Endothelial cell of umbilical vein (primary cell): ENCODE measurements at regions not wholly inside any gene's neighbourhood (a gene's known extent, or its start where the extent isn't known, plus 50 kb on each side); places are given as distances from the start of the nearest gene placed in this dataset.

Experiments used
- BruUV-seq: library from RNA; stranded (reverse); fragments of 400-500 nt; replicated peaks from 2 replicates; lab custom pipeline; 2021; lab: Mats Ljungman, UMichigan
- CTCF ChIA-PET: fragments of 300-600, 350-600 bp; sonication (Branson Sonifier 250); formaldehyde crosslinking; loops from one replicate; lab custom pipeline; 2021; ENCODE audit warnings: antibody characterized with exemption, inconsistent platforms; lab: Charles Lee
- POLR2A ChIA-PET: fragments of 300-600, 350-600 bp; sonication (Branson Sonifier 250); formaldehyde crosslinking; loops from one replicate; lab custom pipeline; 2021; ENCODE audit warnings: antibody characterized with exemption, inconsistent platforms; lab: Charles Lee
- DNase-seq: peaks from one replicate; pipeline ENCODE4 v3.0.0-alpha.2; 2011; ENCODE audit warnings: low read depth, low spot score
- FAIRE-seq: peaks from 2 replicates; lab custom pipeline; 2011; peaks lifted over from hg19 to GRCh38; lab: Jason Lieb, UNC
- H2AFZ ChIP-seq: 2 replicates; pipeline ENCODE4 v1.6.0; 2012; ENCODE audit warnings: low read depth, low read length, control low read depth, inconsistent platforms
- H3K27ac ChIP-seq: 2 replicates; pipeline ENCODE4 v1.5.1; 2011; ENCODE audit warnings: low read depth, mild to moderate bottlenecking, control low read depth, low read length, moderate library complexity; ENCODE audit not compliant: insufficient read depth
- H3K27me3 ChIP-seq, 2 experiments: 2 replicates each; pipeline versions ENCODE4 v1.6.0 to v1.6.1; 2011; ENCODE audit warnings: low read length in 2 of 2, mixed read lengths in 1 of 2; ENCODE audit not compliant: control insufficient read depth in 2 of 2, insufficient read depth in 2 of 2
- H3K36me3 ChIP-seq, 2 experiments: 2 replicates in 1 of 2; 3 replicates in 1 of 2; pipeline ENCODE4 v1.5.1; 2011; ENCODE audit warnings: low read length in 2 of 2, mild to moderate bottlenecking in 1 of 2, moderate library complexity in 1 of 2; ENCODE audit not compliant: control insufficient read depth in 2 of 2, insufficient read depth in 2 of 2; ENCODE audit errors: extremely low read depth in 1 of 2
- H3K4me1 ChIP-seq: 3 replicates; pipeline ENCODE4 v1.5.1; 2011; ENCODE audit warnings: mild to moderate bottlenecking, low read length; ENCODE audit not compliant: control insufficient read depth, insufficient read depth; ENCODE audit errors: extremely low read depth
- H3K4me2 ChIP-seq: 2 replicates; pipeline ENCODE4 v1.6.1; 2011; ENCODE audit warnings: low read length, control low read depth, mixed read lengths; ENCODE audit not compliant: insufficient read depth
- H3K4me3 ChIP-seq, 3 experiments: fragments of 200-600 bp in 1 of 3; sonication (generic), shearing (Covaris generic) in 1 of 3; replicated peaks in 1 of 3; 2 replicates each; pipeline ENCODE4 v1.5.1; 2011 to 2016; ENCODE audit warnings: control low read depth in 3 of 3, low read length in 3 of 3, mild to moderate bottlenecking in 2 of 3, inconsistent platforms in 1 of 3, low read depth in 1 of 3, moderate library complexity in 1 of 3; ENCODE audit not compliant: insufficient read depth in 1 of 3
- H3K79me2 ChIP-seq: 2 replicates; pipeline ENCODE4 v1.6.0; 2012; ENCODE audit warnings: low read length, inconsistent platforms; ENCODE audit not compliant: control insufficient read depth, insufficient read depth
- H3K9ac ChIP-seq: replicated peaks from 2 replicates; pipeline ENCODE3; 2011; ENCODE audit warnings: low read length, control low read depth; ENCODE audit not compliant: insufficient read depth; ENCODE audit errors: extremely low read depth
- H3K9me1 ChIP-seq: replicated peaks from 3 replicates; pipeline ENCODE4 v1.6.0; 2011; ENCODE audit warnings: mild to moderate bottlenecking, low read length; ENCODE audit not compliant: control insufficient read depth, insufficient read depth; ENCODE audit errors: extremely low read depth
- H3K9me3 ChIP-seq: replicated peaks from 2 replicates; pipeline ENCODE4 v1.5.1; 2012; ENCODE audit warnings: low read length, inconsistent platforms; ENCODE audit not compliant: control insufficient read depth, insufficient read depth
- H4K20me1 ChIP-seq: replicated peaks from 2 replicates; pipeline ENCODE3; 2011; ENCODE audit warnings: mild to moderate bottlenecking, low read length; ENCODE audit not compliant: control insufficient read depth, insufficient read depth; ENCODE audit errors: extremely low read depth
- CTCF ChIP-seq, 2 donors: IDR thresholded peaks; 1 replicate in 1 of 2; 2 replicates in 1 of 2; pipeline ENCODE4 v1.5.1; 2011; ENCODE audit warnings: low read length in 2 of 2, mild to moderate bottlenecking in 2 of 2, moderate library complexity in 2 of 2, control low read depth in 1 of 2, inconsistent platforms in 1 of 2, low read depth in 1 of 2; ENCODE audit not compliant: insufficient read depth in 1 of 2; ENCODE audit errors: extremely low read depth in 1 of 2
- EZH2 ChIP-seq: IDR thresholded peaks from 2 replicates; pipeline ENCODE4 v1.6.1; 2012; ENCODE audit warnings: borderline replicate concordance, low read depth, mild to moderate bottlenecking, moderate library complexity, low read length, inconsistent platforms; ENCODE audit not compliant: severe bottlenecking
- FOS ChIP-seq: IDR thresholded peaks from 2 replicates; pipeline ENCODE4 v1.6.1; 2011; ENCODE audit warnings: mild to moderate bottlenecking, low read length, moderate library complexity, borderline replicate concordance; ENCODE audit not compliant: insufficient read depth
- GATA2 ChIP-seq: IDR thresholded peaks from 2 replicates; pipeline ENCODE4 v1.7.0; 2011; ENCODE audit warnings: low read depth, mild to moderate bottlenecking, moderate library complexity, mixed read lengths, low read length; ENCODE audit not compliant: insufficient read length, insufficient read depth
- JUN ChIP-seq: IDR thresholded peaks from 2 replicates; pipeline ENCODE4 v1.6.1; 2011; ENCODE audit warnings: borderline replicate concordance, low read depth; ENCODE audit not compliant: insufficient read length, insufficient read depth
- MAX ChIP-seq: IDR thresholded peaks from 2 replicates; pipeline ENCODE4 v1.6.1; 2011; ENCODE audit not compliant: insufficient read depth, insufficient read length
- MYC ChIP-seq: IDR thresholded peaks from one replicate; pipeline ENCODE4 v1.6.1; 2011; ENCODE audit warnings: mild to moderate bottlenecking, low read depth, low read length
- POLR2A ChIP-seq: IDR thresholded peaks from 2 replicates; pipeline ENCODE4 v1.6.1; 2012; ENCODE audit warnings: low read depth, mild to moderate bottlenecking, control low read depth, low read length
- POLR2AphosphoS5 ChIP-seq: IDR thresholded peaks from 2 replicates; pipeline ENCODE4 v1.6.1; 2012; ENCODE audit warnings: low read depth, mild to moderate bottlenecking, control low read depth, low read length, moderate library complexity; ENCODE audit not compliant: insufficient read depth
- dilution Hi-C: fragments of 300-500 bp; cut with MboI; formaldehyde crosslinking; loops from one replicate; pipeline ENCODE4 v1.15.0; 2019; ENCODE audit warnings: low sequenced_read_pairs; ENCODE audit not compliant: extremely low pct_ligation_motif_present
- intact Hi-C: fragments of 100-400 bp; cut with micrococcal nuclease; formaldehyde crosslinking; loops from one replicate; pipeline ENCODE4 v1.10.0; 2022

- no peaks in the 10 kb centered on the region for H3K36me3 ChIP-seq
- FAIRE-seq (no peak), DNase-seq (no peak)
- TF ChIP-seq EZH2, result no peak
- TF ChIP-seq JUN, result no peak
- TF ChIP-seq MYC, result no peak
- TF ChIP-seq GATA2, result no peak
- no peak for TF ChIP-seq FOS
- no peak for TF ChIP-seq CTCF (IDR thresholded peaks at IDR 0.05; ENCODE audit: extremely low read depth in 1 of 2, insufficient read depth in 1 of 2, low read depth in 1 of 2, low read length in 2 of 2)
- no peak for TF ChIP-seq POLR2A
- no peak for TF ChIP-seq MAX
- TF ChIP-seq POLR2AphosphoS5, result no peak
- intact Hi-C loops (no loop called here), dilution Hi-C loops (no loop called here)
- H4K20me1 ChIP-seq, result no peaks in the 10 kb centered on the region
- no peaks in the 10 kb centered on the region for H3K9me1 ChIP-seq
- CTCF ChIA-PET, result no interaction called here
- no TSS peak for BruUV-seq
- no peaks in the 10 kb centered on the region for H3K27me3 ChIP-seq
- no peaks in the 10 kb centered on the region for H3K4me1 ChIP-seq
- H3K4me2 ChIP-seq, result no peak overlapping the region
- no peak overlapping the region for H3K27ac ChIP-seq
- H3K4me3 ChIP-seq, result no peak overlapping the region
- H3K79me2 ChIP-seq, result no peaks in the 10 kb centered on the region
- H2AFZ ChIP-seq, result no peak overlapping the region
- H3K9me3 ChIP-seq, result peaks cover 4% of the 10 kb centered on the region
- POLR2A ChIA-PET, result no interaction called here
- H3K9ac ChIP-seq, result no peak overlapping the region
Measured at GRCh38 chr12:16807731-16808130, 201.8 kb upstream of the LMO3 start.
